Keratinocyte (primary cell): ENCODE measurements at regions not wholly inside any gene's neighbourhood (a gene's known extent, or its start where the extent isn't known, plus 50 kb on each side); places are given as distances from the start of the nearest gene placed in this dataset.

Experiments used
- DNase-seq: peaks from one replicate; pipeline ENCODE4 v3.0.0-alpha.2; 2011; ENCODE audit warnings: low read depth, missing footprints, low spot score
- FAIRE-seq: peaks from 2 replicates; lab custom pipeline; 2011; peaks lifted over from hg19 to GRCh38; lab: Jason Lieb, UNC
- H2AFZ ChIP-seq: 2 replicates; pipeline ENCODE4 v1.6.0; 2012; ENCODE audit warnings: low read length, control low read depth, inconsistent platforms; ENCODE audit not compliant: control insufficient read depth
- H3K27ac ChIP-seq: 2 replicates; pipeline ENCODE4 v1.5.1; 2011; ENCODE audit warnings: low read length; ENCODE audit not compliant: control insufficient read depth, insufficient read depth
- H3K27me3 ChIP-seq: 3 replicates; pipeline ENCODE4 v1.6.0; 2011; ENCODE audit warnings: low read length; ENCODE audit not compliant: control insufficient read depth, insufficient read depth; ENCODE audit errors: extremely low read depth
- H3K36me3 ChIP-seq, 2 experiments: 2 replicates in 1 of 2; 3 replicates in 1 of 2; pipeline ENCODE4 v1.5.1; 2011; ENCODE audit warnings: low read length in 2 of 2, mild to moderate bottlenecking in 1 of 2; ENCODE audit not compliant: control insufficient read depth in 2 of 2, insufficient read depth in 2 of 2; ENCODE audit errors: extremely low read depth in 1 of 2
- H3K4me1 ChIP-seq: 3 replicates; pipeline ENCODE4 v1.5.1; 2011; ENCODE audit warnings: low read length; ENCODE audit not compliant: control insufficient read depth, insufficient read depth; ENCODE audit errors: extremely low read depth
- H3K4me2 ChIP-seq: 3 replicates; pipeline ENCODE4 v1.6.0; 2011; ENCODE audit warnings: low read depth, low read length; ENCODE audit not compliant: control insufficient read depth, insufficient read depth; ENCODE audit errors: extremely low read depth
- H3K4me3 ChIP-seq, 3 experiments: fragments of 200-600 bp in 1 of 3; sonication (generic) in 1 of 3; 2 replicates in 2 of 3; 3 replicates in 1 of 3; pipeline ENCODE4 v1.5.1; 2011 to 2016; ENCODE audit warnings: low read length in 3 of 3, mild to moderate bottlenecking in 3 of 3, control low read depth in 2 of 3, inconsistent platforms in 1 of 3, low read depth in 1 of 3, mixed read lengths in 1 of 3, mixed run types in 1 of 3, moderate library complexity in 1 of 3; ENCODE audit not compliant: control insufficient read depth in 2 of 3, insufficient read depth in 2 of 3; ENCODE audit errors: extremely low read depth in 1 of 3
- H3K79me2 ChIP-seq: 2 replicates; pipeline ENCODE4 v1.6.0; 2012; ENCODE audit warnings: low read length; ENCODE audit not compliant: control insufficient read depth, insufficient read depth
- H3K9ac ChIP-seq: 3 replicates; pipeline ENCODE4 v1.6.0; 2011; ENCODE audit warnings: low read length; ENCODE audit not compliant: control insufficient read depth, insufficient read depth; ENCODE audit errors: extremely low read depth
- H3K9me1 ChIP-seq: 3 replicates; pipeline ENCODE4 v1.6.0; 2011; ENCODE audit warnings: low read length; ENCODE audit not compliant: control insufficient read depth, insufficient read depth; ENCODE audit errors: extremely low read depth
- H3K9me3 ChIP-seq: 2 replicates; pipeline ENCODE4 v1.5.1; 2012; ENCODE audit warnings: low read depth, low read length; ENCODE audit not compliant: control insufficient read depth
- H4K20me1 ChIP-seq: 3 replicates; pipeline ENCODE4 v1.6.0; 2011; ENCODE audit warnings: low read length; ENCODE audit not compliant: control insufficient read depth, insufficient read depth; ENCODE audit errors: extremely low read depth
- CTCF ChIP-seq, 3 experiments: IDR thresholded peaks in 1 of 3; conservative IDR thresholded peaks in 1 of 3; optimal IDR thresholded peaks in 1 of 3; 2 replicates in 2 of 3; 3 replicates in 1 of 3; pipeline versions ENCODE3 to v1.5.1; 2011; ENCODE audit warnings: low read length in 3 of 3, mild to moderate bottlenecking in 3 of 3, moderate library complexity in 2 of 3, control low read depth in 1 of 3, inconsistent platforms in 1 of 3; ENCODE audit not compliant: insufficient read depth in 2 of 3; ENCODE audit errors: extremely low read depth in 1 of 3
- EZH2 ChIP-seq: IDR thresholded peaks from one replicate; pipeline ENCODE4 v1.6.1; 2012; ENCODE audit warnings: inconsistent platforms, mild to moderate bottlenecking, low read length, moderate library complexity
- dilution Hi-C: fragments of 300-500 bp; cut with MboI; formaldehyde crosslinking; loops from one replicate; pipeline ENCODE4 v1.7.0; 2020; ENCODE audit warnings: low sequenced_read_pairs; ENCODE audit not compliant: extremely low pct_ligation_motif_present

- Histone ChIP-seq H3K9me3 (no peaks in the 10 kb centered on the region), H2AFZ (no peak overlapping the region), H3K27me3 (no peaks in the 10 kb centered on the region), H3K36me3 (no peaks in the 10 kb centered on the region), H3K9ac (no peak overlapping the region), H4K20me1 (no peaks in the 10 kb centered on the region), H3K4me2 (no peak overlapping the region), H3K4me3 (no peak overlapping the region), H3K79me2 (no peaks in the 10 kb centered on the region), H3K4me1 (no peaks in the 10 kb centered on the region), H3K27ac (no peak overlapping the region), H3K9me1 (no peaks in the 10 kb centered on the region)
- no peak for FAIRE-seq
- dilution Hi-C loops, result no loop called here
- no peak for DNase-seq
- TF ChIP-seq CTCF (optimal IDR thresholded peaks at IDR 0.05 in 1 of 3, IDR thresholded peaks at IDR 0.05 in 1 of 3, conservative IDR thresholded peaks at IDR 0.05 in 1 of 3; ENCODE audit: extremely low read depth in 1 of 3, insufficient read depth in 2 of 3, low read length in 3 of 3) (no peak), EZH2 (no peak)
Observed at GRCh38 chr4:100889401-100889800, 371.6 kb upstream of the EMCN start.

- Histone ChIP-seq H3K9me3 (no peaks in the 10 kb centered on the region), H4K20me1 (no peaks in the 10 kb centered on the region), H3K9me1 (no peaks in the 10 kb centered on the region), H3K4me1 (no peaks in the 10 kb centered on the region), H3K4me2 (no peak overlapping the region), H3K4me3 (no peak overlapping the region), H3K36me3 (no peaks in the 10 kb centered on the region), H3K9ac (no peak overlapping the region), H3K27ac (no peak overlapping the region), H2AFZ (no peak overlapping the region), H3K27me3 (no peaks in the 10 kb centered on the region), H3K79me2 (no peaks in the 10 kb centered on the region)
- TF ChIP-seq EZH2, result no peak
- no peak for TF ChIP-seq CTCF (optimal IDR thresholded peaks at IDR 0.05 in 1 of 3, IDR thresholded peaks at IDR 0.05 in 1 of 3, conservative IDR thresholded peaks at IDR 0.05 in 1 of 3; ENCODE audit: extremely low read depth in 1 of 3, insufficient read depth in 2 of 3, low read length in 3 of 3)
- FAIRE-seq (no peak), DNase-seq (no peak)
- dilution Hi-C loops, result no loop called here
Observed at GRCh38 chr4:100882661-100883060, 364.8 kb upstream of the EMCN start.
